HepG2 (cell line): ENCODE measurements at regions not wholly inside any gene's neighbourhood (a gene's known extent, or its start where the extent isn't known, plus 50 kb on each side); places are given as distances from the start of the nearest gene placed in this dataset.
A peak's percentile ranks its signal among the peaks of the same experiment; 100 is the strongest.

Experiments
- ATAC-seq: fragments of 200-7000 bp; cut with Tn5 transposase; 3 replicates; pipeline ENCODE4 v1.9.1; 2020; ENCODE audit warnings: mild to moderate bottlenecking, moderate library complexity
- BruUV-seq: library from RNA; stranded (reverse); fragments of 400-500 nt; replicated peaks from 2 replicates; lab custom pipeline; 2021; lab: Mats Ljungman, UMichigan
- CTCF ChIA-PET: fragments of 300-600 bp; formaldehyde crosslinking; extraction: SDS; loops from one replicate; lab custom pipeline; 2021; ENCODE audit warnings: low total read pairs, inconsistent platforms, low intra/inter-chr PET ratio; lab: Yijun Ruan, JAX
- POLR2A ChIA-PET: fragments of 350-600 bp; sonication (Branson Sonifier 250); formaldehyde crosslinking; loops from one replicate; lab custom pipeline; 2020; ENCODE audit warnings: antibody characterized with exemption, inconsistent platforms; lab: Yijun Ruan, JAX
- DNase-seq: peaks from one replicate; pipeline ENCODE4 v3.0.0-alpha.2; 2015; ENCODE audit warnings: low spot score
- FAIRE-seq: peaks from 3 replicates; lab custom pipeline; 2011; peaks lifted over from hg19 to GRCh38; lab: Jason Lieb, UNC
- H2AFZ ChIP-seq: one replicate; pipeline ENCODE4 v1.6.1; 2011; ENCODE audit warnings: low read length, inconsistent platforms
- H3K27ac ChIP-seq: fragments of 300-600 bp; 3 replicates; pipeline ENCODE4 v1.8.0; 2011; ENCODE audit warnings: mixed run types, mild to moderate bottlenecking, mixed read lengths, low read length, inconsistent platforms; ENCODE audit not compliant: insufficient read depth; ENCODE audit errors: extremely low read length
- H3K27me3 ChIP-seq, 2 experiments: fragments of 200-600 bp in 1 of 2; 2 replicates in 1 of 2; 3 replicates in 1 of 2; pipeline versions ENCODE4 v1.6.0 to v1.8.0; 2011; ENCODE audit warnings: low read length in 2 of 2, mild to moderate bottlenecking in 2 of 2, moderate library complexity in 2 of 2, inconsistent platforms in 1 of 2; ENCODE audit not compliant: insufficient read depth in 2 of 2, control insufficient read depth in 1 of 2
- H3K36me3 ChIP-seq, 2 experiments: fragments of 200-600 bp in 1 of 2; replicated peaks in 1 of 2; 2 replicates in 1 of 2; 3 replicates in 1 of 2; pipeline versions ENCODE4 v1.5.1 to v1.8.0; 2011; ENCODE audit warnings: low read length in 2 of 2, inconsistent platforms in 1 of 2; ENCODE audit not compliant: insufficient read depth in 2 of 2, control insufficient read depth in 1 of 2
- H3K4me1 ChIP-seq: 2 replicates; pipeline ENCODE4 v1.5.1; 2012; ENCODE audit warnings: low read length, inconsistent platforms; ENCODE audit not compliant: insufficient read depth
- H3K4me2 ChIP-seq: 2 replicates; pipeline ENCODE4 v1.6.0; 2011; ENCODE audit warnings: low read depth, low read length, inconsistent platforms
- H3K4me3 ChIP-seq, 3 experiments: fragments of 200-600 bp in 1 of 3; sonication (generic), shearing (Covaris generic) in 1 of 3; replicated peaks in 1 of 3; 2 replicates each; pipeline ENCODE4 v1.5.1; 2011 to 2016; ENCODE audit warnings: low read length in 3 of 3, inconsistent platforms in 2 of 3, low read depth in 2 of 3, mild to moderate bottlenecking in 2 of 3, control low read depth in 1 of 3, mixed read lengths in 1 of 3; ENCODE audit not compliant: insufficient read depth in 1 of 3
- H3K79me2 ChIP-seq: one replicate; pipeline ENCODE4 v1.6.1; 2011; ENCODE audit warnings: low read length, inconsistent platforms; ENCODE audit not compliant: insufficient read depth
- H3K9ac ChIP-seq: 2 replicates; pipeline ENCODE4 v1.6.0; 2011; ENCODE audit warnings: mild to moderate bottlenecking, low read depth, low read length, inconsistent platforms; ENCODE audit not compliant: insufficient read depth
- H3K9me3 ChIP-seq: 2 replicates; pipeline ENCODE4 v1.5.1; 2012; ENCODE audit warnings: mild to moderate bottlenecking, low read length
- H4K20me1 ChIP-seq: 2 replicates; pipeline ENCODE4 v1.6.0; 2011; ENCODE audit warnings: inconsistent platforms, mild to moderate bottlenecking, low read length, moderate library complexity; ENCODE audit not compliant: insufficient read depth
- STAG1 ChIP-seq: sonication (generic); formaldehyde crosslinking; IDR thresholded peaks from 2 replicates; pipeline ENCODE4 v1.4.0; 2020; ENCODE audit warnings: missing genetic modification reagents
- WGBS: methylation state at CpG from one replicate; pipeline ENCODE4 v1.1.6; 2017; ENCODE audit warnings: low lambda C conversion rate; 5-methylcytosine and 5-hydroxymethylcytosine counted together
- in situ Hi-C: cut with HindIII; loops from 2 replicates; pipeline ENCODE4 v1.10.0; 2017; ENCODE audit warnings: low pct_unique_long_range_greater_than_20kb; ENCODE audit not compliant: extremely low pct_ligation_motif_present
- intact Hi-C: fragments of 100-400 bp; cut with micrococcal nuclease; formaldehyde crosslinking; loops from one replicate; pipeline ENCODE4 v1.10.0; 2022; ENCODE audit not compliant: unreplicated experiment
- TF ChIP-seq, protein P1 (sequence below): sonication (generic); formaldehyde crosslinking; conservative IDR thresholded peaks from 2 replicates; pipeline ENCODE4 v1.4.0; 2020; ENCODE audit warnings: mild to moderate bottlenecking, missing genetic modification reagents, moderate library complexity
- TF ChIP-seq, protein P2 (sequence below): sonication (generic); formaldehyde crosslinking; IDR thresholded peaks from 2 replicates; pipeline ENCODE4 v1.5.0; 2020; ENCODE audit warnings: mild to moderate bottlenecking, missing genetic modification reagents, moderate library complexity

DNA sequence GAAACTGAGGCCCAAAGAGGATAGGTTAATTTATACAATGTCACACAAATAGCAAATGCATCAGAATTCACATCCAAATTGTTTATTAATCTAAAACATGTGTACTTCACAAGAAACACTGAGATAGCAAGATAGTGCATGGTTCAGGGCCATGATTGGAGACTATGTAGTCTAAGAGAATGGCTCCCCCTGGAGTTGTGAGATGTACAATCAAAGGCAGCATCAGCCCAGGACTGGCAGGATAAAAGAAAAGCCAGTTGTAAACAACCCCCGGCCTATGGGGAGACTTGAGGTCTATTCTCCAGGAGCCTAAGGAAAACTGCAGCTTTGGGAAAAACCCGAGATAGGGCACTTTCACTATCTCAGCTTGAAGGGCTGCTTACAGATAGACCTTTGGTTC is 511.0 kb downstream of the OMA1 start:
- no TSS peak for BruUV-seq
- ATAC-seq (peak; percentile 45; the same call in 1 of the 3 replicates), FAIRE-seq (no peak), DNase-seq (peak; percentile 4)
- peaks cover 8% of the 10 kb centered on the region; the same call in 1 of the 2 replicates for H3K4me1 ChIP-seq
- H3K79me2 ChIP-seq: no peaks in the 10 kb centered on the region
- no peaks in the 10 kb centered on the region for H3K27me3 ChIP-seq
- ChIA-PET CTCF (no interaction called here), POLR2A (no interaction called here)
- TF ChIP-seq, protein P1, sequence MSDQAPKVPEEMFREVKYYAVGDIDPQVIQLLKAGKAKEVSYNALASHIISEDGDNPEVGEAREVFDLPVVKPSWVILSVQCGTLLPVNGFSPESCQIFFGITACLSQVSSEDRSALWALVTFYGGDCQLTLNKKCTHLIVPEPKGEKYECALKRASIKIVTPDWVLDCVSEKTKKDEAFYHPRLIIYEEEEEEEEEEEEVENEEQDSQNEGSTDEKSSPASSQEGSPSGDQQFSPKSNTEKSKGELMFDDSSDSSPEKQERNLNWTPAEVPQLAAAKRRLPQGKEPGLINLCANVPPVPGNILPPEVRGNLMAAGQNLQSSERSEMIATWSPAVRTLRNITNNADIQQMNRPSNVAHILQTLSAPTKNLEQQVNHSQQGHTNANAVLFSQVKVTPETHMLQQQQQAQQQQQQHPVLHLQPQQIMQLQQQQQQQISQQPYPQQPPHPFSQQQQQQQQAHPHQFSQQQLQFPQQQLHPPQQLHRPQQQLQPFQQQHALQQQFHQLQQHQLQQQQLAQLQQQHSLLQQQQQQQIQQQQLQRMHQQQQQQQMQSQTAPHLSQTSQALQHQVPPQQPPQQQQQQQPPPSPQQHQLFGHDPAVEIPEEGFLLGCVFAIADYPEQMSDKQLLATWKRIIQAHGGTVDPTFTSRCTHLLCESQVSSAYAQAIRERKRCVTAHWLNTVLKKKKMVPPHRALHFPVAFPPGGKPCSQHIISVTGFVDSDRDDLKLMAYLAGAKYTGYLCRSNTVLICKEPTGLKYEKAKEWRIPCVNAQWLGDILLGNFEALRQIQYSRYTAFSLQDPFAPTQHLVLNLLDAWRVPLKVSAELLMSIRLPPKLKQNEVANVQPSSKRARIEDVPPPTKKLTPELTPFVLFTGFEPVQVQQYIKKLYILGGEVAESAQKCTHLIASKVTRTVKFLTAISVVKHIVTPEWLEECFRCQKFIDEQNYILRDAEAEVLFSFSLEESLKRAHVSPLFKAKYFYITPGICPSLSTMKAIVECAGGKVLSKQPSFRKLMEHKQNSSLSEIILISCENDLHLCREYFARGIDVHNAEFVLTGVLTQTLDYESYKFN: no peak
- TF ChIP-seq, protein P2, sequence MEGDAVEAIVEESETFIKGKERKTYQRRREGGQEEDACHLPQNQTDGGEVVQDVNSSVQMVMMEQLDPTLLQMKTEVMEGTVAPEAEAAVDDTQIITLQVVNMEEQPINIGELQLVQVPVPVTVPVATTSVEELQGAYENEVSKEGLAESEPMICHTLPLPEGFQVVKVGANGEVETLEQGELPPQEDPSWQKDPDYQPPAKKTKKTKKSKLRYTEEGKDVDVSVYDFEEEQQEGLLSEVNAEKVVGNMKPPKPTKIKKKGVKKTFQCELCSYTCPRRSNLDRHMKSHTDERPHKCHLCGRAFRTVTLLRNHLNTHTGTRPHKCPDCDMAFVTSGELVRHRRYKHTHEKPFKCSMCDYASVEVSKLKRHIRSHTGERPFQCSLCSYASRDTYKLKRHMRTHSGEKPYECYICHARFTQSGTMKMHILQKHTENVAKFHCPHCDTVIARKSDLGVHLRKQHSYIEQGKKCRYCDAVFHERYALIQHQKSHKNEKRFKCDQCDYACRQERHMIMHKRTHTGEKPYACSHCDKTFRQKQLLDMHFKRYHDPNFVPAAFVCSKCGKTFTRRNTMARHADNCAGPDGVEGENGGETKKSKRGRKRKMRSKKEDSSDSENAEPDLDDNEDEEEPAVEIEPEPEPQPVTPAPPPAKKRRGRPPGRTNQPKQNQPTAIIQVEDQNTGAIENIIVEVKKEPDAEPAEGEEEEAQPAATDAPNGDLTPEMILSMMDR (CRISPR knock-in tag): peak; percentile 19; the same call in 1 of the 2 replicates
- TF ChIP-seq STAG1: peak; percentile 32
- no peaks in the 10 kb centered on the region for H4K20me1 ChIP-seq
- H3K9me3 ChIP-seq: no peaks in the 10 kb centered on the region
- 13% methylated on average over 2 of the region's 2 CpGs for WGBS
- H2AFZ ChIP-seq: no peak overlapping the region
- no peaks in the 10 kb centered on the region for H3K36me3 ChIP-seq
- H3K4me2 ChIP-seq: no peak overlapping the region
- intact Hi-C loops (no loop called here), in situ Hi-C loops (loop anchor here (25.0 kb wide), 1 partner anchor 1198 kb away; no protein-coding TSS in a partner anchor)
- no peak overlapping the region for H3K27ac ChIP-seq
- H3K9ac ChIP-seq: no peak overlapping the region
- no peak overlapping the region for H3K4me3 ChIP-seq
